ENCODE measurements at regions not wholly inside any gene's neighbourhood (a gene's known extent, or its start where the extent isn't known, plus 50 kb on each side); places are given as distances from the start of the nearest gene placed in this dataset.

DNA sequence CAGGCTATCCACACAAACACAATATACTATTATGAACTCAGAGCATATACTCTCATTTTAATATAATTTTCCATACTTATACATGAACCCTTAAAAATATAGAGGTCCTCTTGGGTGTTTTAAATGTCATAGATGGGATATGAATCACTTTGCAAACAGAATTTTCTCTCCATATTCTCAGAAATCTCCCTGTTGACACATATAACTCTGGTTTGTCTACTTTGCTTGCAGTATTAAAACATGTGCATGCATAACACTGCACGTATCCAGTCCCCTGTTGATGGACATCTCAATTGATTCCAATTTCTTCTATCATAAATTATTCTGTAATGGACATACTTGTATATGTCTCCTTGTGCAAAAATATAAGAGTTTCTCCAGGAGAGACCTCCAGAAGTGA is 417.5 kb upstream of the TBX3 start:
- TF ChIP-seq, protein P1, sequence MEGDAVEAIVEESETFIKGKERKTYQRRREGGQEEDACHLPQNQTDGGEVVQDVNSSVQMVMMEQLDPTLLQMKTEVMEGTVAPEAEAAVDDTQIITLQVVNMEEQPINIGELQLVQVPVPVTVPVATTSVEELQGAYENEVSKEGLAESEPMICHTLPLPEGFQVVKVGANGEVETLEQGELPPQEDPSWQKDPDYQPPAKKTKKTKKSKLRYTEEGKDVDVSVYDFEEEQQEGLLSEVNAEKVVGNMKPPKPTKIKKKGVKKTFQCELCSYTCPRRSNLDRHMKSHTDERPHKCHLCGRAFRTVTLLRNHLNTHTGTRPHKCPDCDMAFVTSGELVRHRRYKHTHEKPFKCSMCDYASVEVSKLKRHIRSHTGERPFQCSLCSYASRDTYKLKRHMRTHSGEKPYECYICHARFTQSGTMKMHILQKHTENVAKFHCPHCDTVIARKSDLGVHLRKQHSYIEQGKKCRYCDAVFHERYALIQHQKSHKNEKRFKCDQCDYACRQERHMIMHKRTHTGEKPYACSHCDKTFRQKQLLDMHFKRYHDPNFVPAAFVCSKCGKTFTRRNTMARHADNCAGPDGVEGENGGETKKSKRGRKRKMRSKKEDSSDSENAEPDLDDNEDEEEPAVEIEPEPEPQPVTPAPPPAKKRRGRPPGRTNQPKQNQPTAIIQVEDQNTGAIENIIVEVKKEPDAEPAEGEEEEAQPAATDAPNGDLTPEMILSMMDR (IDR thresholded peaks at IDR 0.05) = no peak
- Mint-ChIP-seq H3K4me1 (no peaks in the 10 kb centered on the region), H3K9me3 (peaks cover 10% of the 10 kb centered on the region), H3K27ac (no peak overlapping the region), H3K27me3 (no peaks in the 10 kb centered on the region), H3K4me3 (no peak overlapping the region), H3K36me3 (ENCODE audit: low read depth) (no peaks in the 10 kb centered on the region)
- ChIA-PET CTCF (no interaction called here), POLR2A (no interaction called here)
- intact Hi-C loops (cut with micrococcal nuclease) = no loop called here
- ATAC-seq (ENCODE audit: low read depth) (no peak), DNase-seq (no peak)

DNA sequence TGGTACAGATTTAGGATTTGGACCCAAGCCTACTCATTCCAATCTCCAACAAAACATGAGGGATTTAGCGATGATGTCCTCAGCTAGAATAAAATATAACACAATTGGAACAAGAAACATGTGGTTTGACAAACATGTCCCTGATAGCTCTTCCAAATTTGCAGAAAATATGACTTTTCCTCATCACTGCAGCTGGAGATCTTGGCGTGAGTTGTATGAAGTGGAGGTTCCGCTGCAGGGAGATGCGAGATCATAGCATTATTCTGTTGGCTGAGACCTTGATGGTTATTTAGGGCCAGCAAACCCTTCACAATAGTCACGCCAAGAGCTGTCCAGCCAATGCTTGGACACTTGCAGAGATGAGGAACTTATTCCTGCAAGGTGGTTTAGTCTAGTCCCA is 413.4 kb upstream of the TBX3 start:
- ChIA-PET CTCF (no interaction called here), POLR2A (no interaction called here)
- intact Hi-C loops (cut with micrococcal nuclease) = no loop called here
- DNase-seq (no peak), ATAC-seq (ENCODE audit: low read depth) (no peak)
- Mint-ChIP-seq H3K27ac (no peak overlapping the region), H3K27me3 (no peaks in the 10 kb centered on the region), H3K4me1 (no peaks in the 10 kb centered on the region), H3K4me3 (no peak overlapping the region), H3K36me3 (ENCODE audit: low read depth) (no peaks in the 10 kb centered on the region), H3K9me3 (peaks cover 5% of the 10 kb centered on the region)
- TF ChIP-seq, protein P1 (IDR thresholded peaks at IDR 0.05) = no peak

DNA sequence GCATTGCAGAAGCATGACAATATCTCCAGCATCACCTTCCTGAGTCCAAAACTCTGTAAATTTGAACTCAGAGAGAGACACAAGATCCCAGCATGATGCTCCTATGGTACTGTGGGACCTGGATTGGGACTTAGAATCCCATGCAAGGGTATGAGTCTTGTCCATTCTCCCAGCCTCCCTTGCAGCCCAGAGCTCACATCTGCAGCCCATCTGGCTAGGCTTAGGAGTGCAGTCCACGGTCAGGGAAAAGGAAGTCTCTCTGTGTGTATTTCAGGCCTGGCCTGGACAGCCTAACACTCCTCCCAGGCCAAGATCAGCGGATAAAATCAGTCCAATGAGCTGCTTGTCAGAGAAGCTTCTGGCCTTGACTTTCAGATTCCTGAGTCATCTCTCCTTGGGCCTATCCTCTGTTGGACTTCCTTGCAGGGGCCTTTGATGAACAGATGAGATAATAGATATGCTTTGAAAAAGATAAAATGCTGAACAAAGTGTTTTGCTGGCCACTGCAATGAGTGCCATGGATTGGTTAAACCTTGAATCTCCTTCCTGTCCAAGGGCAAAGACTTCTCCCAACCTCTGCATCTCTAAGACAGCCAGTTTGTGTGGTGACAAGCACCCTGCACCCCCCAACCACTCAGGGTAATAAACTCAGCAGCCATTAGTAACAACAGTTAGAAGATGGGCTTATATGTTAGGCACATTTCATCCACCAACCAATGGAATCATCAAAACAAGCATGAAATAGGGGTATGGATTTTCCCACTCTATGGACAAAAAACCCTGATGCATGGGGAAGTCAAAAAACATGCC is 412.8 kb upstream of the TBX3 start:
- Mint-ChIP-seq H3K4me3 (no peak overlapping the region), H3K9me3 (peaks cover 5% of the 10 kb centered on the region), H3K27ac (no peak overlapping the region), H3K36me3 (ENCODE audit: low read depth) (no peaks in the 10 kb centered on the region), H3K27me3 (no peaks in the 10 kb centered on the region), H3K4me1 (no peaks in the 10 kb centered on the region)
- POLR2A ChIA-PET = no interaction called here
- ATAC-seq (ENCODE audit: low read depth) (no peak), DNase-seq (no peak)
- intact Hi-C loops (cut with micrococcal nuclease) = no loop called here
- TF ChIP-seq, protein P1 (IDR thresholded peaks at IDR 0.05) = no peak
- CTCF ChIA-PET = no interaction called here

DNA sequence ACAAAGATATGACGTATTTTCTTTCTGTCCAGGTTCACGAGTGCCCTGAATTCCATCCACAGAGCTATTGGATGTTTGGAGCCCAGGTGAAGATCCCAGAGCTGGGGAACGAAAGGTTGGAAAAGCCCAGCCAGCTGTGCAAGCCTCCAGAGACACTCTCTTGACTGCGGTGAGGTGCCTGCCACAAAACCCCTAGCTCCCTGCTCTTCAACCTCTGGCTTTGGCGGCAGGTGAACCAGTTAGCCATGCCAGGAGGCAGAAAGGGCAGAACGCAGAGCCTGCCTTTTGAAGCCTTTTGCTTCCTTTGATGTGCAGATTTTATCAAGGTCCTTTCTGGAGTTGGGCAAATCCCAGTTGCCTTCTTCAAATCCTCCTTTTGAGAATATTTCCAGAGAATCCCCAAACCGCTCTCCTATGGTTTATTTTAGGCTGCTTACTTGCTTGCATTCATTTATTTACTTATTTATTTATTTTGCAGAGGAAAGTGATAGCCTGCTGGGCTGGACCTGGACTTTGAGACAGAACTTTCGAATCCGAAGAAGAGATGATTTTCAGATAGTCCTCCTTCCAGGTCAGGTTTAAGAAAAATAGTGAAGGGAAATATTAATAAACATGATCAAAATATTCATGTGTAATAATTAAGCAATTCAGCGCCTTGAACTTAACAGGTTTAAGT is 411.2 kb upstream of the TBX3 start:
- Mint-ChIP-seq H3K4me1 (no peaks in the 10 kb centered on the region), H3K27ac (no peak overlapping the region), H3K27me3 (no peaks in the 10 kb centered on the region), H3K9me3 (peaks cover 5% of the 10 kb centered on the region), H3K4me3 (no peak overlapping the region), H3K36me3 (ENCODE audit: low read depth) (no peaks in the 10 kb centered on the region)
- TF ChIP-seq, protein P1 (IDR thresholded peaks at IDR 0.05) = no peak
- ATAC-seq (ENCODE audit: low read depth) (no peak), DNase-seq (no peak)
- ChIA-PET CTCF (no interaction called here), POLR2A (no interaction called here)
- intact Hi-C loops (cut with micrococcal nuclease) = no loop called here

DNA sequence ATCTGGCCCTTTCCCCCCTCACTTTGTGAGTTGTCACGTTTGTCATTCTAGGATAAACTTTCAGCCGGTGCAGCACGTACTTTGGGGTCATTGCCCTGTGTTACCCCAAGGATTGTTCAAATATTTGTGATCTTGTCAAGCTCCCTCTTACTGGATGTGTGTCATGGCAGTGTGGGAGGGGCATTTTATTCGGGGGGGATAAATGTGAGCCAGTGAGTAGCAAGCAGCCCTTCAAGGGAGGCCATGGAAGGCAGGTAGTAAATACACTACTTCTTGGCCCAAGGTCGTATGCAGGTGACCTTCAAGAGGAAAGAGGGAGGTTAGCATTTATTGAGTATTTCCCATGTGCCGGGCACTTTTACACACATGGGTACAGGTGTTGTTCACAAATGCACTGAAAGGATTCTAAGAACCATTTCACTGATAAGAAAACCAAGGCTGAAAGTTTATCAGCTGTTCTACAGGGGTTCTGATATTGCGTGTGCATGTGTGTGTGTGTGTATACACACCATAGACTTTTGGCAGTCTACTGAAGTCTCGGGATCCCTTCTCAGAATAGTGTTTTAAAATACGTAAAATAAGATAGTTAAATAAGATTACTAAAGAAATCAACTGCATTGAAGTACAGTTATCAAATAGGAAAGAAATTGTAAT is 410.3 kb upstream of the TBX3 start:
- Mint-ChIP-seq H3K27ac (no peak overlapping the region), H3K9me3 (peaks cover 5% of the 10 kb centered on the region), H3K36me3 (ENCODE audit: low read depth) (no peaks in the 10 kb centered on the region), H3K4me3 (no peak overlapping the region), H3K4me1 (no peaks in the 10 kb centered on the region), H3K27me3 (no peaks in the 10 kb centered on the region)
- TF ChIP-seq, protein P1 (IDR thresholded peaks at IDR 0.05) = no peak
- CTCF ChIA-PET = no interaction called here
- POLR2A ChIA-PET = no interaction called here
- intact Hi-C loops (cut with micrococcal nuclease) = no loop called here
- DNase-seq (no peak), ATAC-seq (ENCODE audit: low read depth) (no peak)

Measured in activated B cell treated with CpG ODN at 0.5 μM for 24 hours (primary cell).